ENCODE measurements at regions not wholly inside any gene's neighbourhood (a gene's known extent, or its start where the extent isn't known, plus 50 kb on each side); places are given as distances from the start of the nearest gene placed in this dataset.

DNA sequence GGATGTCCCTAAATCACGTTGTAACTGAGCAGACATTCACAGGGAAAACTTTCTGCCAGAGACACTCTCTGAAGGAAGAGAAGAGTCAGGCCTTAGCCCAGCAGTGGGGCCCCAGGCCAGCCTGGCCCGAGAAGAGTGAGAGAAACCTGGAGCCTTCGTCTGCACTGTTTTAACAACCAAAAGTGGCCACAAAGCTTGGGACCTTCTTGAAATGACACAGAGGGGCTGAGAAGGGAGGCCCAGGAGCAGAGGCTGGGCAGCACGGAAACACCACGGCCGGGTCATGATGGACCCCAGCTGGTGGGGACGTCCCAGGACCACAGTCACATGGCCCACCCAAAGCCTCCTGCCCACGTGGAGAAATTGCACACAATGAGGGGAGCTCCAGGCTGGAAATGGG is 126.8 kb upstream of the THBS2 start:
- no peak for TF ChIP-seq POLR2A (IDR thresholded peaks at IDR 0.05)
- TF ChIP-seq, protein P1, sequence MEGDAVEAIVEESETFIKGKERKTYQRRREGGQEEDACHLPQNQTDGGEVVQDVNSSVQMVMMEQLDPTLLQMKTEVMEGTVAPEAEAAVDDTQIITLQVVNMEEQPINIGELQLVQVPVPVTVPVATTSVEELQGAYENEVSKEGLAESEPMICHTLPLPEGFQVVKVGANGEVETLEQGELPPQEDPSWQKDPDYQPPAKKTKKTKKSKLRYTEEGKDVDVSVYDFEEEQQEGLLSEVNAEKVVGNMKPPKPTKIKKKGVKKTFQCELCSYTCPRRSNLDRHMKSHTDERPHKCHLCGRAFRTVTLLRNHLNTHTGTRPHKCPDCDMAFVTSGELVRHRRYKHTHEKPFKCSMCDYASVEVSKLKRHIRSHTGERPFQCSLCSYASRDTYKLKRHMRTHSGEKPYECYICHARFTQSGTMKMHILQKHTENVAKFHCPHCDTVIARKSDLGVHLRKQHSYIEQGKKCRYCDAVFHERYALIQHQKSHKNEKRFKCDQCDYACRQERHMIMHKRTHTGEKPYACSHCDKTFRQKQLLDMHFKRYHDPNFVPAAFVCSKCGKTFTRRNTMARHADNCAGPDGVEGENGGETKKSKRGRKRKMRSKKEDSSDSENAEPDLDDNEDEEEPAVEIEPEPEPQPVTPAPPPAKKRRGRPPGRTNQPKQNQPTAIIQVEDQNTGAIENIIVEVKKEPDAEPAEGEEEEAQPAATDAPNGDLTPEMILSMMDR (IDR thresholded peaks at IDR 0.05 in 4 of 5, conservative IDR thresholded peaks at IDR 0.05 in 1 of 5): no peak
